ENCODE measurements at regions not wholly inside any gene's neighbourhood (a gene's known extent, or its start where the extent isn't known, plus 50 kb on each side); places are given as distances from the start of the nearest gene placed in this dataset.

DNA sequence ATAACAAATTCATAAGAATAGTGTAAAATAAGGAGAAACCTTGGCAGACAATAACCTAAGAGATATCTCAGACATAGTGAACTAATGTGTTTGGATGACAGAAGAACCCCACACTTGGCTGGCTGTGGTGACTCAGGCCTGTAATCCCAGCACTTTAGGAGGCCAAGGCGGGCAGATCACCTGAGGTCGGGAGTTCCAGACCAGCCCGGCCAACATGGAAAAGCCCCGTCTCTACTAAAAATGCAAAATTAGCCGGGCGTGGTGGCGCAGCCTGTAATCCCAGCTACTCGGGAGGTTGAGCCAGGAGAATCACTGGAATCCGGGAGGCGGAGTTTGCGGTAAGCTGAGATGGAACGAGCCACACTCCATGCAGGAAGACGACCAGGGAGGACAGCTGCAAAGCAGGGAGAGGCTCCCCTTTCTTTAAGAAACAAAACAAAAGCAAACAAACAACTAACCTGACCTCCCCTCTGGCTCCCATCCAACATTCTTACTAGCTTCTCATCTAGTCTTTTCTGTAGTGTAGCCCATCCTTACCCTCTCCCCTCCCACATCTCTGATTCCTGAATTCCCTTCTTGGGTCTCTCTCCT, 84.2 kb downstream of the ZNF280B start:
- TF ChIP-seq CTCF (IDR thresholded peaks at IDR 0.05), result no peak
- no peak for TF ChIP-seq POLR2AphosphoS5 (IDR thresholded peaks at IDR 0.05; ENCODE audit: insufficient read depth in 1 of 2, low read depth in 1 of 2)

Measured in vagina (tissue), 2 donors.